Endothelial cell of umbilical vein (primary cell): ENCODE measurements at regions not wholly inside any gene's neighbourhood (a gene's known extent, or its start where the extent isn't known, plus 50 kb on each side); places are given as distances from the start of the nearest gene placed in this dataset.

ENCODE experiments used
- BruUV-seq: library from RNA; stranded (reverse); fragments of 400-500 nt; replicated peaks from 2 replicates; lab custom pipeline; 2021; lab: Mats Ljungman, UMichigan
- CTCF ChIA-PET: fragments of 300-600, 350-600 bp; sonication (Branson Sonifier 250); formaldehyde crosslinking; loops from one replicate; lab custom pipeline; 2021; ENCODE audit warnings: antibody characterized with exemption, inconsistent platforms; lab: Charles Lee
- POLR2A ChIA-PET: fragments of 300-600, 350-600 bp; sonication (Branson Sonifier 250); formaldehyde crosslinking; loops from one replicate; lab custom pipeline; 2021; ENCODE audit warnings: antibody characterized with exemption, inconsistent platforms; lab: Charles Lee
- DNase-seq: peaks from one replicate; pipeline ENCODE4 v3.0.0-alpha.2; 2011; ENCODE audit warnings: low read depth, low spot score
- FAIRE-seq: peaks from 2 replicates; lab custom pipeline; 2011; peaks lifted over from hg19 to GRCh38; lab: Jason Lieb, UNC
- H2AFZ ChIP-seq: 2 replicates; pipeline ENCODE4 v1.6.0; 2012; ENCODE audit warnings: low read depth, low read length, control low read depth, inconsistent platforms
- H3K27ac ChIP-seq: 2 replicates; pipeline ENCODE4 v1.5.1; 2011; ENCODE audit warnings: low read depth, mild to moderate bottlenecking, control low read depth, low read length, moderate library complexity; ENCODE audit not compliant: insufficient read depth
- H3K27me3 ChIP-seq, 2 experiments: 2 replicates each; pipeline versions ENCODE4 v1.6.0 to v1.6.1; 2011; ENCODE audit warnings: low read length in 2 of 2, mixed read lengths in 1 of 2; ENCODE audit not compliant: control insufficient read depth in 2 of 2, insufficient read depth in 2 of 2
- H3K36me3 ChIP-seq, 2 experiments: 2 replicates in 1 of 2; 3 replicates in 1 of 2; pipeline ENCODE4 v1.5.1; 2011; ENCODE audit warnings: low read length in 2 of 2, mild to moderate bottlenecking in 1 of 2, moderate library complexity in 1 of 2; ENCODE audit not compliant: control insufficient read depth in 2 of 2, insufficient read depth in 2 of 2; ENCODE audit errors: extremely low read depth in 1 of 2
- H3K4me1 ChIP-seq: 3 replicates; pipeline ENCODE4 v1.5.1; 2011; ENCODE audit warnings: mild to moderate bottlenecking, low read length; ENCODE audit not compliant: control insufficient read depth, insufficient read depth; ENCODE audit errors: extremely low read depth
- H3K4me2 ChIP-seq: 2 replicates; pipeline ENCODE4 v1.6.1; 2011; ENCODE audit warnings: low read length, control low read depth, mixed read lengths; ENCODE audit not compliant: insufficient read depth
- H3K4me3 ChIP-seq, 3 experiments: fragments of 200-600 bp in 1 of 3; sonication (generic), shearing (Covaris generic) in 1 of 3; replicated peaks in 1 of 3; 2 replicates each; pipeline ENCODE4 v1.5.1; 2011 to 2016; ENCODE audit warnings: control low read depth in 3 of 3, low read length in 3 of 3, mild to moderate bottlenecking in 2 of 3, inconsistent platforms in 1 of 3, low read depth in 1 of 3, moderate library complexity in 1 of 3; ENCODE audit not compliant: insufficient read depth in 1 of 3
- H3K79me2 ChIP-seq: 2 replicates; pipeline ENCODE4 v1.6.0; 2012; ENCODE audit warnings: low read length, inconsistent platforms; ENCODE audit not compliant: control insufficient read depth, insufficient read depth
- H3K9ac ChIP-seq: replicated peaks from 2 replicates; pipeline ENCODE3; 2011; ENCODE audit warnings: low read length, control low read depth; ENCODE audit not compliant: insufficient read depth; ENCODE audit errors: extremely low read depth
- H3K9me1 ChIP-seq: replicated peaks from 3 replicates; pipeline ENCODE4 v1.6.0; 2011; ENCODE audit warnings: mild to moderate bottlenecking, low read length; ENCODE audit not compliant: control insufficient read depth, insufficient read depth; ENCODE audit errors: extremely low read depth
- H3K9me3 ChIP-seq: replicated peaks from 2 replicates; pipeline ENCODE4 v1.5.1; 2012; ENCODE audit warnings: low read length, inconsistent platforms; ENCODE audit not compliant: control insufficient read depth, insufficient read depth
- H4K20me1 ChIP-seq: replicated peaks from 2 replicates; pipeline ENCODE3; 2011; ENCODE audit warnings: mild to moderate bottlenecking, low read length; ENCODE audit not compliant: control insufficient read depth, insufficient read depth; ENCODE audit errors: extremely low read depth
- EZH2 ChIP-seq: IDR thresholded peaks from 2 replicates; pipeline ENCODE4 v1.6.1; 2012; ENCODE audit warnings: borderline replicate concordance, low read depth, mild to moderate bottlenecking, moderate library complexity, low read length, inconsistent platforms; ENCODE audit not compliant: severe bottlenecking
- FOS ChIP-seq: IDR thresholded peaks from 2 replicates; pipeline ENCODE4 v1.6.1; 2011; ENCODE audit warnings: mild to moderate bottlenecking, low read length, moderate library complexity, borderline replicate concordance; ENCODE audit not compliant: insufficient read depth
- GATA2 ChIP-seq: IDR thresholded peaks from 2 replicates; pipeline ENCODE4 v1.7.0; 2011; ENCODE audit warnings: low read depth, mild to moderate bottlenecking, moderate library complexity, mixed read lengths, low read length; ENCODE audit not compliant: insufficient read length, insufficient read depth
- JUN ChIP-seq: IDR thresholded peaks from 2 replicates; pipeline ENCODE4 v1.6.1; 2011; ENCODE audit warnings: borderline replicate concordance, low read depth; ENCODE audit not compliant: insufficient read length, insufficient read depth
- MYC ChIP-seq: IDR thresholded peaks from one replicate; pipeline ENCODE4 v1.6.1; 2011; ENCODE audit warnings: mild to moderate bottlenecking, low read depth, low read length
- POLR2A ChIP-seq: IDR thresholded peaks from 2 replicates; pipeline ENCODE4 v1.6.1; 2012; ENCODE audit warnings: low read depth, mild to moderate bottlenecking, control low read depth, low read length
- POLR2AphosphoS5 ChIP-seq: IDR thresholded peaks from 2 replicates; pipeline ENCODE4 v1.6.1; 2012; ENCODE audit warnings: low read depth, mild to moderate bottlenecking, control low read depth, low read length, moderate library complexity; ENCODE audit not compliant: insufficient read depth
- dilution Hi-C: fragments of 300-500 bp; cut with MboI; formaldehyde crosslinking; loops from one replicate; pipeline ENCODE4 v1.15.0; 2019; ENCODE audit warnings: low sequenced_read_pairs; ENCODE audit not compliant: extremely low pct_ligation_motif_present
- intact Hi-C: fragments of 100-400 bp; cut with micrococcal nuclease; formaldehyde crosslinking; loops from one replicate; pipeline ENCODE4 v1.10.0; 2022
- TF ChIP-seq, protein P1 (sequence below), 2 donors: IDR thresholded peaks; 1 replicate in 1 of 2; 2 replicates in 1 of 2; pipeline ENCODE4 v1.5.1; 2011; ENCODE audit warnings: low read length in 2 of 2, mild to moderate bottlenecking in 2 of 2, moderate library complexity in 2 of 2, control low read depth in 1 of 2, inconsistent platforms in 1 of 2, low read depth in 1 of 2; ENCODE audit not compliant: insufficient read depth in 1 of 2; ENCODE audit errors: extremely low read depth in 1 of 2
- TF ChIP-seq, protein P2 (sequence below): IDR thresholded peaks from 2 replicates; pipeline ENCODE4 v1.6.1; 2011; ENCODE audit not compliant: insufficient read depth, insufficient read length

DNA sequence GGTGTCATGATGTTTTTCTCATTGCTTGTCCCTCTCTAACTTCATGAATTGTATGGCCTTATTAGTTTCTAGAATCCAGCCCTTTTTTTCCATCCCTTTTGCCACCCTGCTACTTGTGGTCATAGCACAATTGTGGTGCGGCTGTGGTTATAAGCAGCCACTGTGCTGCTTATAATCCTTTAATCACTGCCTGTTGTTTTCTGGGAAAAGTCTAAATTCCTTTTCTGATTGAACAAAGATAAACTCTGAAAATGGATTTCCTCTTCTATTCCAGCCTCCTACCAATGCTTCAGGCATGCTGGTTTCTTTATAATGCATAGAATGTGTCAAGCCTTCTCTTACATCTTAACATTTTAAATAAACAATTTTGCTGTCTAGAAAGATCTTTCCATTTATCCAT, 319.5 kb downstream of the C3orf38 start:
- no peak overlapping the region for H3K4me3 ChIP-seq
- ChIA-PET CTCF (no interaction called here), POLR2A (no interaction called here)
- no TSS peak for BruUV-seq
- no peaks in the 10 kb centered on the region for H4K20me1 ChIP-seq
- dilution Hi-C loops = no loop called here
- no peak overlapping the region for H3K9ac ChIP-seq
- no peak for TF ChIP-seq JUN
- no peak for TF ChIP-seq POLR2A
- TF ChIP-seq, protein P1, sequence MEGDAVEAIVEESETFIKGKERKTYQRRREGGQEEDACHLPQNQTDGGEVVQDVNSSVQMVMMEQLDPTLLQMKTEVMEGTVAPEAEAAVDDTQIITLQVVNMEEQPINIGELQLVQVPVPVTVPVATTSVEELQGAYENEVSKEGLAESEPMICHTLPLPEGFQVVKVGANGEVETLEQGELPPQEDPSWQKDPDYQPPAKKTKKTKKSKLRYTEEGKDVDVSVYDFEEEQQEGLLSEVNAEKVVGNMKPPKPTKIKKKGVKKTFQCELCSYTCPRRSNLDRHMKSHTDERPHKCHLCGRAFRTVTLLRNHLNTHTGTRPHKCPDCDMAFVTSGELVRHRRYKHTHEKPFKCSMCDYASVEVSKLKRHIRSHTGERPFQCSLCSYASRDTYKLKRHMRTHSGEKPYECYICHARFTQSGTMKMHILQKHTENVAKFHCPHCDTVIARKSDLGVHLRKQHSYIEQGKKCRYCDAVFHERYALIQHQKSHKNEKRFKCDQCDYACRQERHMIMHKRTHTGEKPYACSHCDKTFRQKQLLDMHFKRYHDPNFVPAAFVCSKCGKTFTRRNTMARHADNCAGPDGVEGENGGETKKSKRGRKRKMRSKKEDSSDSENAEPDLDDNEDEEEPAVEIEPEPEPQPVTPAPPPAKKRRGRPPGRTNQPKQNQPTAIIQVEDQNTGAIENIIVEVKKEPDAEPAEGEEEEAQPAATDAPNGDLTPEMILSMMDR (IDR thresholded peaks at IDR 0.05; ENCODE audit: extremely low read depth in 1 of 2, insufficient read depth in 1 of 2, low read depth in 1 of 2, low read length in 2 of 2) = no peak
- no peaks in the 10 kb centered on the region for H3K4me1 ChIP-seq
- H3K27ac ChIP-seq = no peak overlapping the region
- no peaks in the 10 kb centered on the region for H3K36me3 ChIP-seq
- no peak overlapping the region for H3K4me2 ChIP-seq
- intact Hi-C loops = no loop called here
- H3K79me2 ChIP-seq = no peaks in the 10 kb centered on the region
- no peaks in the 10 kb centered on the region for H3K27me3 ChIP-seq
- FAIRE-seq = no peak
- H3K9me1 ChIP-seq = no peaks in the 10 kb centered on the region
- DNase-seq = no peak
- H3K9me3 ChIP-seq = peaks cover 1% of the 10 kb centered on the region
- no peak overlapping the region for H2AFZ ChIP-seq

DNA sequence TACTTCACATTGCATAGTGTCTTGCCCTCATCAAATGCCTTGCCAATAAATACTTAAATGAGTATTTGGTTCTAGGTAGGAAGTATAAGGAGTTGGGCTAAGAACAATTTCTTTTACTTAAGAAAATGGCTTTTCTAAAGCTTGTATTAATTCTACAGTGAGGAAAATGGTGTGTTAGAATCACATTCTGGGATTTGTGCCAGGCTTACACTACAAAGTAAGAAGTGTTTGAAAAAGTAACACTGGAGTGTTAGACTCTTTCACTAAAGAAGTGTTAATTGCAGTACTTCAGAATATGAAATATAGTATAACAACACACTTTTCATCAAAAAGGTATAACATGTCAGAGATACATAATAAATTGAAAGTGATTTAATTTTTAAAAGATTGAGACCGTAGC, 328.7 kb downstream of the C3orf38 start:
- Histone ChIP-seq H2AFZ (no peak overlapping the region), H3K27ac (no peak overlapping the region), H3K9me3 (no peaks in the 10 kb centered on the region), H3K4me1 (no peaks in the 10 kb centered on the region), H4K20me1 (no peaks in the 10 kb centered on the region), H3K79me2 (no peaks in the 10 kb centered on the region), H3K9me1 (no peaks in the 10 kb centered on the region), H3K36me3 (no peaks in the 10 kb centered on the region), H3K4me2 (no peak overlapping the region), H3K27me3 (no peaks in the 10 kb centered on the region), H3K4me3 (no peak overlapping the region), H3K9ac (no peak overlapping the region)
- DNase-seq (no peak), FAIRE-seq (no peak)
- POLR2A ChIA-PET = no interaction called here
- CTCF ChIA-PET = no interaction called here
- intact Hi-C loops = no loop called here
- TF ChIP-seq POLR2AphosphoS5 (no peak), EZH2 (no peak), FOS (no peak), JUN (no peak), POLR2A (no peak), GATA2 (no peak), MYC (no peak)
- TF ChIP-seq, protein P1 (IDR thresholded peaks at IDR 0.05; ENCODE audit: extremely low read depth in 1 of 2, insufficient read depth in 1 of 2, low read depth in 1 of 2, low read length in 2 of 2) = no peak
- TF ChIP-seq, protein P2, sequence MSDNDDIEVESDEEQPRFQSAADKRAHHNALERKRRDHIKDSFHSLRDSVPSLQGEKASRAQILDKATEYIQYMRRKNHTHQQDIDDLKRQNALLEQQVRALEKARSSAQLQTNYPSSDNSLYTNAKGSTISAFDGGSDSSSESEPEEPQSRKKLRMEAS = no peak
- no TSS peak for BruUV-seq
- dilution Hi-C loops = no loop called here
